Stomach (tissue), 4 donors: ENCODE measurements at regions not wholly inside any gene's neighbourhood (a gene's known extent, or its start where the extent isn't known, plus 50 kb on each side); places are given as distances from the start of the nearest gene placed in this dataset.

Experiments used
- CTCF ChIP-seq, 7 experiments: fragments of 450-650 bp in 4 of 7; fragments of 200-600 bp in 3 of 7; sonication (generic) in 3 of 7; IDR thresholded peaks; one replicate each; pipeline ENCODE4 v1.5.1; 2016 to 2019; ENCODE audit warnings: antibody characterized with exemption in 7 of 7, control low read depth in 2 of 7, mild to moderate bottlenecking in 1 of 7
- EP300 ChIP-seq: sonication (generic); formaldehyde crosslinking; IDR thresholded peaks from one replicate; pipeline ENCODE4 v1.6.1; 2017; ENCODE audit warnings: antibody characterized with exemption

- TF ChIP-seq EP300 (no peak), CTCF (IDR thresholded peaks at IDR 0.05) (no peak)
Observed at GRCh38 chr18:34025191-34025801, 199.4 kb downstream of the NOL4 start.
